ENCODE measurements at regions not wholly inside any gene's neighbourhood (a gene's known extent, or its start where the extent isn't known, plus 50 kb on each side); places are given as distances from the start of the nearest gene placed in this dataset.
A peak's percentile ranks its signal among the peaks of the same experiment; 100 is the strongest.

DNA sequence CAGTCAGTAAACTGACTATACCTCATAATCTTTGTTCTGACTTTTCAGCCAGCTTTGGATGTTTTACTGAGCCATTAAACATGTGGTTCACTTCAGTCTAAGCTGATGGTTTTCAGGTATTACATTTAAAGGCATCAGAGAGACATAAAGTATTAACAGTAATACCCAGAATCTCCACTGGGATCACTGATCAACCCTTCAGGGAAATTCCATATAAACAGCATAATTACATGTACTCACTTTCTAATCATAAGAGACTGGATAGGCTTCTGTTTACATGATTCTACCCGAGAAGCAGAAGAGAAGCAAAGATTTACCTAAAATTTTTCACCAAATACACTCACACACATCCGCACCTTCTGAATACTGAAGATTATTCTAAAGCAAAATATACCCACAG, 186.7 kb upstream of the FREM1 start:
- Histone ChIP-seq H3K4me1 (ENCODE audit: control insufficient read depth in 1 of 2, insufficient read depth in 2 of 2, low read length in 2 of 2) (no peaks in the 10 kb centered on the region), H3K9ac (ENCODE audit: low read length) (no peak overlapping the region), H3K79me2 (ENCODE audit: insufficient read depth, low read length) (no peaks in the 10 kb centered on the region), H3K9me3 (ENCODE audit: control insufficient read depth in 1 of 2, insufficient read depth in 1 of 2, low read depth in 1 of 2, low read length in 2 of 2) (no peaks in the 10 kb centered on the region), H3K27ac (ENCODE audit: low read depth, low read length) (no peak overlapping the region), H3K4me3 (replicated peaks in 1 of 2; ENCODE audit: low read depth in 1 of 2, low read length in 2 of 2) (no peak overlapping the region), H3K9me2 (ENCODE audit: insufficient read depth) (no peaks in the 10 kb centered on the region), H3K27me3 (ENCODE audit: insufficient read depth, low read length) (peaks cover 11% of the 10 kb centered on the region; the same call in 1 of the 2 replicates), H2AFZ (ENCODE audit: low read depth, low read length, poor library complexity, severe bottlenecking) (no peak overlapping the region), H4K20me1 (ENCODE audit: insufficient read depth) (no peaks in the 10 kb centered on the region; the same call in 1 of the 2 replicates), H3K4me2 (ENCODE audit: low read length) (no peak overlapping the region), H3K36me3 (ENCODE audit: control insufficient read depth in 1 of 2, insufficient read depth in 2 of 2, low read length in 2 of 2) (no peaks in the 10 kb centered on the region)
- ATAC-seq (no peak; the same call in 1 of the 2 replicates), DNase-seq (ENCODE audit: low read depth, low spot score) (no peak)
- TF ChIP-seq YY1 (IDR thresholded peaks at IDR 0.05; ENCODE audit: extremely low read depth, insufficient replicate concordance, low read depth, low read length) (no peak), ZNF274 (IDR thresholded peaks at IDR 0.05; ENCODE audit: low read depth, low read length) (no peak)
- TF ChIP-seq, protein P1, sequence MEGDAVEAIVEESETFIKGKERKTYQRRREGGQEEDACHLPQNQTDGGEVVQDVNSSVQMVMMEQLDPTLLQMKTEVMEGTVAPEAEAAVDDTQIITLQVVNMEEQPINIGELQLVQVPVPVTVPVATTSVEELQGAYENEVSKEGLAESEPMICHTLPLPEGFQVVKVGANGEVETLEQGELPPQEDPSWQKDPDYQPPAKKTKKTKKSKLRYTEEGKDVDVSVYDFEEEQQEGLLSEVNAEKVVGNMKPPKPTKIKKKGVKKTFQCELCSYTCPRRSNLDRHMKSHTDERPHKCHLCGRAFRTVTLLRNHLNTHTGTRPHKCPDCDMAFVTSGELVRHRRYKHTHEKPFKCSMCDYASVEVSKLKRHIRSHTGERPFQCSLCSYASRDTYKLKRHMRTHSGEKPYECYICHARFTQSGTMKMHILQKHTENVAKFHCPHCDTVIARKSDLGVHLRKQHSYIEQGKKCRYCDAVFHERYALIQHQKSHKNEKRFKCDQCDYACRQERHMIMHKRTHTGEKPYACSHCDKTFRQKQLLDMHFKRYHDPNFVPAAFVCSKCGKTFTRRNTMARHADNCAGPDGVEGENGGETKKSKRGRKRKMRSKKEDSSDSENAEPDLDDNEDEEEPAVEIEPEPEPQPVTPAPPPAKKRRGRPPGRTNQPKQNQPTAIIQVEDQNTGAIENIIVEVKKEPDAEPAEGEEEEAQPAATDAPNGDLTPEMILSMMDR (IDR thresholded peaks at IDR 0.05 in 2 of 3, conservative IDR thresholded peaks at IDR 0.05 in 1 of 3; ENCODE audit: borderline replicate concordance in 1 of 3, insufficient read depth in 1 of 3, low read depth in 2 of 3, low read length in 2 of 3), result peak in 1 of 3 experiments; percentile 26; a peak in 1 of 6 replicates
- RAD21 ChIA-PET (ENCODE audit: low non-redundant PET in 1 of 2, low total read pairs in 2 of 2, uncharacterized antibody in 2 of 2, unreplicated experiment in 2 of 2), result no interaction called here
- intact Hi-C loops (cut with micrococcal nuclease), result no loop called here
- no TSS peak for BruUV-seq (replicated peaks)
- CTCF ChIA-PET, result interaction anchor here (1.0 kb wide), 2 partner anchors 11 to 38 kb away, joined by 3 to 4 read pairs; no protein-coding TSS in a partner anchor
- POLR2A ChIA-PET, result no interaction called here

GRCh38 chr9:15086778-15087324, 176.6 kb upstream of the FREM1 start:
- BruUV-seq (replicated peaks), result no TSS peak
- no peaks in the 10 kb centered on the region for H3K4me1 ChIP-seq (ENCODE audit: control insufficient read depth in 1 of 2, insufficient read depth in 2 of 2, low read length in 2 of 2)
- H3K9ac ChIP-seq (ENCODE audit: low read length), result no peak overlapping the region
- RAD21 ChIA-PET (ENCODE audit: low non-redundant PET in 1 of 2, low total read pairs in 2 of 2, uncharacterized antibody in 2 of 2, unreplicated experiment in 2 of 2), result no interaction called here
- H3K9me2 ChIP-seq (ENCODE audit: insufficient read depth), result no peaks in the 10 kb centered on the region
- no peak overlapping the region for H3K27ac ChIP-seq (ENCODE audit: low read depth, low read length)
- H4K20me1 ChIP-seq (ENCODE audit: insufficient read depth), result no peaks in the 10 kb centered on the region
- POLR2A ChIA-PET, result no interaction called here
- intact Hi-C loops (cut with micrococcal nuclease), result no loop called here
- ATAC-seq (no peak), DNase-seq (ENCODE audit: low read depth, low spot score) (no peak)
- no peak for TF ChIP-seq EGR1 (IDR thresholded peaks at IDR 0.05; ENCODE audit: low read depth)
- no peak for TF ChIP-seq SRF (IDR thresholded peaks at IDR 0.05; ENCODE audit: low read depth)
- TF ChIP-seq EZH2 (IDR thresholded peaks at IDR 0.05), result no peak
- TF ChIP-seq EZH2phosphoT487 (IDR thresholded peaks at IDR 0.05; ENCODE audit: borderline replicate concordance), result no peak
- no peak for TF ChIP-seq SP1 (IDR thresholded peaks at IDR 0.05; ENCODE audit: low read depth)
- TF ChIP-seq, protein P2, sequence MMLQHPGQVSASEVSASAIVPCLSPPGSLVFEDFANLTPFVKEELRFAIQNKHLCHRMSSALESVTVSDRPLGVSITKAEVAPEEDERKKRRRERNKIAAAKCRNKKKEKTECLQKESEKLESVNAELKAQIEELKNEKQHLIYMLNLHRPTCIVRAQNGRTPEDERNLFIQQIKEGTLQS (IDR thresholded peaks at IDR 0.05), result no peak
- H3K4me2 ChIP-seq (ENCODE audit: low read length), result no peak overlapping the region
- CTCF ChIA-PET, result interaction anchor here (1.2 kb wide), 1 partner anchor 10 kb away, joined by 3 read pairs; no protein-coding TSS in a partner anchor
- H3K27me3 ChIP-seq (ENCODE audit: insufficient read depth, low read length), result 0 out of 2 replicates have a peak, but pooled peaks cover 12% of the 10 kb centered on the region
- H3K36me3 ChIP-seq (ENCODE audit: control insufficient read depth in 1 of 2, insufficient read depth in 2 of 2, low read length in 2 of 2), result no peaks in the 10 kb centered on the region
- no peak overlapping the region for H2AFZ ChIP-seq (ENCODE audit: low read depth, low read length, poor library complexity, severe bottlenecking)
- H3K9me3 ChIP-seq (ENCODE audit: control insufficient read depth in 1 of 2, insufficient read depth in 1 of 2, low read depth in 1 of 2, low read length in 2 of 2), result no peaks in the 10 kb centered on the region
- no peaks in the 10 kb centered on the region for H3K79me2 ChIP-seq (ENCODE audit: insufficient read depth, low read length)
- no peak overlapping the region for H3K4me3 ChIP-seq (replicated peaks in 1 of 2; ENCODE audit: low read depth in 1 of 2, low read length in 2 of 2)

All from HCT116 (cell line).